Smooth muscle cell (in vitro differentiated cells): ENCODE measurements at regions not wholly inside any gene's neighbourhood (a gene's known extent, or its start where the extent isn't known, plus 50 kb on each side); places are given as distances from the start of the nearest gene placed in this dataset.

Source experiments
- DNase-seq: peaks from one replicate; lab custom pipeline; 2025; ENCODE audit not compliant: unreplicated experiment; lab: John Stamatoyannopoulos, UW
- H2AFZ ChIP-seq: fragments of 200-600 bp; sonication (generic); 2 replicates; pipeline ENCODE4 v1.6.0; 2016; ENCODE audit warnings: antibody characterized with exemption, low read depth, mild to moderate bottlenecking
- H3F3A ChIP-seq: fragments of 200-600 bp; sonication (generic); 2 replicates; pipeline ENCODE4 v1.6.0; 2017; ENCODE audit warnings: antibody characterized with exemption, low read depth
- H3K27ac ChIP-seq: fragments of 200-600 bp; sonication (generic); 2 replicates; pipeline ENCODE4 v1.5.1; 2016; ENCODE audit warnings: low read depth, mild to moderate bottlenecking
- H3K27me3 ChIP-seq: fragments of 200-600 bp; sonication (generic); 2 replicates; pipeline ENCODE4 v1.6.1; 2016; ENCODE audit warnings: low read depth, mild to moderate bottlenecking
- H3K36me3 ChIP-seq: fragments of 200-600 bp; sonication (generic); 2 replicates; pipeline ENCODE4 v1.5.1; 2016; ENCODE audit warnings: low read depth
- H3K4me1 ChIP-seq: fragments of 200-600 bp; sonication (generic); 2 replicates; pipeline ENCODE4 v1.5.1; 2016; ENCODE audit warnings: low read depth
- H3K4me2 ChIP-seq: fragments of 200-600 bp; sonication (generic); 2 replicates; pipeline ENCODE4 v1.6.0; 2016; ENCODE audit warnings: mild to moderate bottlenecking
- H3K4me3 ChIP-seq: fragments of 200-600 bp; sonication (generic); 2 replicates; pipeline ENCODE4 v1.5.1; 2016; ENCODE audit warnings: mild to moderate bottlenecking
- H3K79me2 ChIP-seq: fragments of 200-600 bp; sonication (generic); 2 replicates; pipeline ENCODE4 v1.6.0; 2016; ENCODE audit warnings: low read depth, mild to moderate bottlenecking
- H3K9ac ChIP-seq: fragments of 200-600 bp; sonication (generic); 2 replicates; pipeline ENCODE4 v1.6.0; 2016; ENCODE audit warnings: low read depth
- H3K9me3 ChIP-seq: fragments of 200-600 bp; sonication (generic); replicated peaks from 2 replicates; pipeline ENCODE4 v1.5.1; 2016; ENCODE audit warnings: low read depth
- H4K20me1 ChIP-seq: fragments of 200-600 bp; sonication (generic); 2 replicates; pipeline ENCODE4 v1.6.0; 2016; ENCODE audit warnings: low read depth
- CTCF ChIP-seq: fragments of 200-600 bp; sonication (generic); IDR thresholded peaks from 2 replicates; pipeline ENCODE4 v1.5.1; 2017; ENCODE audit warnings: borderline replicate concordance, mild to moderate bottlenecking, antibody characterized with exemption; ENCODE audit not compliant: insufficient read depth, poor library complexity, severe bottlenecking
- WGBS: methylation state at CpG from one replicate; pipeline ENCODE4 v1.1.7; 2016; ENCODE audit warnings: low lambda C conversion rate; 5-methylcytosine and 5-hydroxymethylcytosine counted together

GRCh38 chr7:64916-65341, 127.4 kb upstream of the FAM20C start:
- no peak for TF ChIP-seq CTCF
- Histone ChIP-seq H3K4me1 (no peaks in the 10 kb centered on the region), H3K36me3 (no peaks in the 10 kb centered on the region), H3K79me2 (no peaks in the 10 kb centered on the region), H3K9ac (no peak overlapping the region), H3K4me3 (no peak overlapping the region), H3K9me3 (no peaks in the 10 kb centered on the region), H3K27me3 (no peaks in the 10 kb centered on the region), H4K20me1 (no peaks in the 10 kb centered on the region), H3K27ac (no peak overlapping the region), H2AFZ (no peak overlapping the region), H3F3A (no peaks in the 10 kb centered on the region), H3K4me2 (no peak overlapping the region)
- no peak for DNase-seq
- WGBS, result 77% methylated on average over 11 of the region's 11 CpGs

GRCh38 chr7:65554-65953, 126.8 kb upstream of the FAM20C start:
- no peak for DNase-seq
- H3K36me3 ChIP-seq, result no peaks in the 10 kb centered on the region
- H2AFZ ChIP-seq, result no peak overlapping the region
- no peaks in the 10 kb centered on the region for H3F3A ChIP-seq
- H3K79me2 ChIP-seq, result no peaks in the 10 kb centered on the region
- H3K4me2 ChIP-seq, result no peak overlapping the region
- WGBS, result 65% methylated on average over 8 of the region's 8 CpGs
- TF ChIP-seq CTCF, result no peak
- no peak overlapping the region for H3K4me3 ChIP-seq
- H3K9me3 ChIP-seq, result no peaks in the 10 kb centered on the region
- no peak overlapping the region for H3K27ac ChIP-seq
- H3K4me1 ChIP-seq, result no peaks in the 10 kb centered on the region
- no peak overlapping the region for H3K9ac ChIP-seq
- H4K20me1 ChIP-seq, result no peaks in the 10 kb centered on the region
- no peaks in the 10 kb centered on the region for H3K27me3 ChIP-seq

- H3F3A ChIP-seq, result no peaks in the 10 kb centered on the region
- no peaks in the 10 kb centered on the region for H3K36me3 ChIP-seq
- H3K27ac ChIP-seq, result no peak overlapping the region
- H3K4me2 ChIP-seq, result no peak overlapping the region
- 89% methylated on average over 12 of the region's 12 CpGs for WGBS
- H3K9me3 ChIP-seq, result no peaks in the 10 kb centered on the region
- no peaks in the 10 kb centered on the region for H4K20me1 ChIP-seq
- no peak for TF ChIP-seq CTCF
- H3K4me3 ChIP-seq, result no peak overlapping the region
- no peaks in the 10 kb centered on the region for H3K4me1 ChIP-seq
- no peak overlapping the region for H3K9ac ChIP-seq
- no peaks in the 10 kb centered on the region for H3K79me2 ChIP-seq
- no peak for DNase-seq
- no peak overlapping the region for H2AFZ ChIP-seq
- H3K27me3 ChIP-seq, result no peaks in the 10 kb centered on the region
Observed at GRCh38 chr7:66296-66695, 126.1 kb upstream of the FAM20C start.

- Histone ChIP-seq H3K9ac (no peak overlapping the region), H3F3A (no peaks in the 10 kb centered on the region), H3K4me1 (no peaks in the 10 kb centered on the region), H2AFZ (no peak overlapping the region), H3K4me2 (no peak overlapping the region), H3K27ac (no peak overlapping the region), H3K9me3 (no peaks in the 10 kb centered on the region), H3K79me2 (no peaks in the 10 kb centered on the region), H3K27me3 (no peaks in the 10 kb centered on the region), H3K36me3 (no peaks in the 10 kb centered on the region), H4K20me1 (no peaks in the 10 kb centered on the region), H3K4me3 (no peak overlapping the region)
- no peak for TF ChIP-seq CTCF
- DNase-seq, result no peak
- WGBS, result 95% methylated on average over 12 of the region's 12 CpGs
Observed at GRCh38 chr7:66741-67140, 125.6 kb upstream of the FAM20C start.
